ENCODE measurements at regions not wholly inside any gene's neighbourhood (a gene's known extent, or its start where the extent isn't known, plus 50 kb on each side); places are given as distances from the start of the nearest gene placed in this dataset.
"Not testable (repeated sequence)": the region's sequence is repeated elsewhere in the genome, so short reads cannot be mapped to it uniquely, and the experiment has no call there.

DNA sequence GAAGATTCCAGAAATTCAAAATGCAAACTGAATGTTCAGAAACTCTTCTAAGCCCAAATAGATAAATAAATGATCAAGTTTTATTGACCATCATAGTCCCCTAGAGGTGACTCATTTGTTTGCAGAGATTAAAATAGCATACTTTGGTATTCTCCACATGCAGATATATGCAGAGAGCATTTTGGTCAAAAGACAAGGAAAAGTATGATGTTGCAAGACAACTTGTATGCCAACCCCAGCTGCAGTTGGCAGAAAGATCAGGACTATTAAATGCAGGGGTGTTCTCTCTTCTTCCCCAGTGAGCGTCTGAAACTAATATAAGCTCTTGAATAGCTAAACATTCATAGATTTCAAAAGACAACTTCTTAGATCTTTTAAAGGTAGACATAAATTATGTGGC lies 404.9 kb downstream of the LTN1 start:
- Histone ChIP-seq H3K27ac (no peak overlapping the region), H3K4me1 (no peaks in the 10 kb centered on the region), H3K36me3 (no peaks in the 10 kb centered on the region), H3K9me3 (peaks cover 0 to 32% (median 10%) of the 10 kb centered on the region in 11 donors), H3K27me3 (no peaks in the 10 kb centered on the region), H3K4me3 (no peak overlapping the region)
- 0% methylated on average over 1 of the region's 1 CpG for WGBS, 2 donors
- intact Hi-C loops (cut with DNase I) = no loop called here
- TF ChIP-seq, protein P1, sequence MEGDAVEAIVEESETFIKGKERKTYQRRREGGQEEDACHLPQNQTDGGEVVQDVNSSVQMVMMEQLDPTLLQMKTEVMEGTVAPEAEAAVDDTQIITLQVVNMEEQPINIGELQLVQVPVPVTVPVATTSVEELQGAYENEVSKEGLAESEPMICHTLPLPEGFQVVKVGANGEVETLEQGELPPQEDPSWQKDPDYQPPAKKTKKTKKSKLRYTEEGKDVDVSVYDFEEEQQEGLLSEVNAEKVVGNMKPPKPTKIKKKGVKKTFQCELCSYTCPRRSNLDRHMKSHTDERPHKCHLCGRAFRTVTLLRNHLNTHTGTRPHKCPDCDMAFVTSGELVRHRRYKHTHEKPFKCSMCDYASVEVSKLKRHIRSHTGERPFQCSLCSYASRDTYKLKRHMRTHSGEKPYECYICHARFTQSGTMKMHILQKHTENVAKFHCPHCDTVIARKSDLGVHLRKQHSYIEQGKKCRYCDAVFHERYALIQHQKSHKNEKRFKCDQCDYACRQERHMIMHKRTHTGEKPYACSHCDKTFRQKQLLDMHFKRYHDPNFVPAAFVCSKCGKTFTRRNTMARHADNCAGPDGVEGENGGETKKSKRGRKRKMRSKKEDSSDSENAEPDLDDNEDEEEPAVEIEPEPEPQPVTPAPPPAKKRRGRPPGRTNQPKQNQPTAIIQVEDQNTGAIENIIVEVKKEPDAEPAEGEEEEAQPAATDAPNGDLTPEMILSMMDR (IDR thresholded peaks at IDR 0.05) = no peak
- no peak for ATAC-seq
- no peak for DNase-seq

DNA sequence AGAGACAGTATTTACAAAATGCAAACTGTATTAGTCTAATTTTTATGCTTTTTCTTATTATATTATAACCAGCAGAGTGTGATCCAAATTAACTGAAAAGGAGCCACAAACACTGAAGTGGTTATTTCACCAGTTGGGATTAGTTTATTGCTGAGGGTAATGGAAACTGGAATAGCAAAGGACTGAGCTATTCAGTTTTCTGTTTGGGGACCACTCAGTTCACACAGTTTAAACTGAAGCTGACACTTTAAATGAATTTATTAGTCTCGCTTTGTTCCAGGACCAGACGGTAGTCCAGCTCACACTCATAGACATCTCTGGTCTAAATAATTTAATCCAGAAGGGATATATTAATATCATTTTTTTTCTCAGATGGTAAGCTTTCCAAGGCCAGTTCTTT lies 410.7 kb downstream of the LTN1 start:
- intact Hi-C loops (cut with DNase I) = no loop called here
- DNase-seq (no peak), ATAC-seq (no peak)

DNA sequence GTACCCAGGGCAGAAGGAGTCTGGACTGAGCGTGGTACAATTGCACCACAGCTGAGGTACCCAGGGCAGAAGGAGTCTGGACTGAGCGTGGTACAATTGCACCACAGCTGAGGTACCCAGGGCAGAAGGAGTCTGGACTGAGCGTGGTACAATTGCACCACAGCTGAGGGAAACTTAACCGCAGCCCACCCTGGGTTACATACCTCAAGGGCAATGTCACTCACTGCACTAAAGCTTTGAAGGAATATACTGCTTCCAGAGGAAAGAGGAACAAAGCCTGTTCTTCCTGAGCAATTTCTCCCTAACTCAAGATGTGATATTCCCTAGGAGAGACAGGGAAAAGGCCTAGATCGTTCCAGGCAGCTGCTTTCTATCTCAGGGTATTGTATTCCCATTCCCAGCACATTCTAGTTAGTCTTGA lies 411.4 kb downstream of the LTN1 start:
- peaks cover 0 to 11% (median 0%) of the 10 kb centered on the region in 11 donors for H3K9me3 ChIP-seq
- H3K4me1 ChIP-seq; intact Hi-C loops (cut with DNase I); H3K27me3 ChIP-seq; H3K4me3 ChIP-seq; DNase-seq; H3K27ac ChIP-seq; H3K36me3 ChIP-seq: not testable (repeated sequence)
- WGBS, 2 donors = 80 to 87% methylated on average over 5 of the region's 5 CpGs
- ATAC-seq = peak in 7 of 8 donors; percentile 21 to 64 (median 42)

More for the DNA sequence above, 410.7 kb downstream of the LTN1 start:
- 96 to 97% methylated on average over 2 of the region's 2 CpGs for WGBS, 2 donors
- TF ChIP-seq, protein P1 (IDR thresholded peaks at IDR 0.05) = no peak
- Histone ChIP-seq H3K36me3 (no peaks in the 10 kb centered on the region), H3K9me3 (peaks cover 0 to 12% (median 0%) of the 10 kb centered on the region in 11 donors), H3K4me1 (peaks cover 0 to 9% (median 0%) of the 10 kb centered on the region in 9 donors), H3K27ac (no peak overlapping the region), H3K27me3 (no peaks in the 10 kb centered on the region), H3K4me3 (no peak overlapping the region)

DNA sequence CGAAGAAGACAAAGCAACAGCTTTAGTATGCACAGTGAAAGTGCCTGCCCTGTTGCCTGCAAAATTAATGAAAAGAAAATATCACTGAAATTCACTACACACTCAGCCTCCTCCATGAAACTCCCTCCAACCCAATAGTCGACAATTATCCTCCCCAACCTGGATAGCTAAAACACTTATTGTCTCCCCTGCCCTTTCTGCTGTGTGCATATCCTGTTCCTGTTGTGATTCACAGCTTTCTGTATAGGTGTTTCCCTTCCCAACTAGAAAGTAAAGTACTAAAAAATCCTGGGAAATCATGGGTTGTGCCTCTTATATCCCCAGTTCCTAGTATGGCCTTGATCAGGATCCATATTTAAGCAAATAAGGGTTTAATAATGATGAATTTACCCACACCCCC lies 412.1 kb downstream of the LTN1 start:
- peaks cover 0 to 9% (median 0%) of the 10 kb centered on the region in 9 donors for H3K4me1 ChIP-seq
- 70 to 87% methylated on average over 2 of the region's 2 CpGs for WGBS, 2 donors
- DNase-seq = no peak
- H3K36me3 ChIP-seq = no peaks in the 10 kb centered on the region
- H3K9me3 ChIP-seq = peaks cover 0 to 6% (median 0%) of the 10 kb centered on the region in 11 donors
- no peaks in the 10 kb centered on the region for H3K27me3 ChIP-seq
- TF ChIP-seq, protein P1 (IDR thresholded peaks at IDR 0.05) = no peak
- peak overlapping the region in 1 of 10 donors; percentile 28 for H3K27ac ChIP-seq
- no peak for ATAC-seq
- H3K4me3 ChIP-seq = no peak overlapping the region
- intact Hi-C loops (cut with DNase I) = no loop called here

DNA sequence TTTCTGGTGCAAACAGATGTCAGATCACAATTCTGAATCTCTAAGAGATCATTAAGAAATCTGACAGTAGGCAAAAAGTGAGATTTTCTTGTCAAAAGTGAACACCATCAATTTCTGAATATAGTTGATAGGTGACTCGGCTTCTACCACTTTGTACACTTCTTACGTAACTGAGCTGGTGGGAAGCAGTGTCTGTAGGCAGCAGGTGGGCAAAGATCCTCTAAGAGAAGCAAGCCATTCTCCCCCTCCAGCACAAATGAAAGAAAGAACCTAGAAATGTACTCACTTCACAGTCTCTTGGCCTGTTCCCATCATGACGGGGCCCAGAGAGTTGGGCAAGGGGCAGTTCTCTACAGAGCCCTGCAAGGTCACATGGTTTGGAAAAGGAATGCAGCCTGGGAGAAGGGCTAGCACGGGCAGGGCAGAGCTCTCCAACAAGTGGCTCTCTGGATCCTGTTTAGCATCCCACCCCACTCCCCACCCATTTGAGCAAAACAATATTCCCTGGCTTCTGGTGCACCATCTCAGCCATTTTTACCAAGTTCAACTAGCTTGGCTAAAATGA lies 412.6 kb downstream of the LTN1 start:
- no peak overlapping the region for H3K27ac ChIP-seq
- WGBS, 2 donors = 83 to 84% methylated on average over 4 of the region's 4 CpGs
- TF ChIP-seq, protein P1 (IDR thresholded peaks at IDR 0.05) = no peak

More for the DNA sequence above, 412.6 kb downstream of the LTN1 start:
- H3K4me1 ChIP-seq = peaks cover 0 to 9% (median 0%) of the 10 kb centered on the region in 9 donors
- no peak for ATAC-seq
- no peaks in the 10 kb centered on the region for H3K36me3 ChIP-seq
- intact Hi-C loops (cut with DNase I) = no loop called here
- DNase-seq = no peak
- peaks cover 0 to 8% (median 0%) of the 10 kb centered on the region in 11 donors for H3K9me3 ChIP-seq
- H3K27me3 ChIP-seq = no peaks in the 10 kb centered on the region
- no peak overlapping the region for H3K4me3 ChIP-seq

All from heart right ventricle (tissue), 16 donors.